WTC11 (cell line): ENCODE measurements at regions not wholly inside any gene's neighbourhood (a gene's known extent, or its start where the extent isn't known, plus 50 kb on each side); places are given as distances from the start of the nearest gene placed in this dataset.

ENCODE experiments used
- ATAC-seq: fragments of 200-7000 bp; cut with Tn5 transposase; 2 replicates; pipeline ENCODE4 v1.10.0; 2021; ENCODE audit warnings: mild to moderate bottlenecking, moderate library complexity
- CTCF ChIA-PET: fragments of 300-600 bp; sonication (Branson Sonifier 250); formaldehyde crosslinking; loops from one replicate; lab custom pipeline; 2021; ENCODE audit warnings: antibody characterized with exemption; lab: Charles Lee
- POLR2A ChIA-PET: fragments of 350-600 bp; sonication (Branson Sonifier 250); formaldehyde crosslinking; loops from one replicate; lab custom pipeline; 2021; ENCODE audit warnings: antibody characterized with exemption; lab: Charles Lee
- DNase-seq: peaks from one replicate; pipeline ENCODE4 v3.0.0; 2021; ENCODE audit warnings: low spot score
- H3K27ac Mint-ChIP-seq: 2 replicates; pipeline ENCODE4 v1.8.0; 2021; ENCODE audit warnings: mixed read lengths
- H3K27me3 Mint-ChIP-seq: 2 replicates; pipeline ENCODE4 v1.8.0; 2021; ENCODE audit warnings: low read depth, mild to moderate bottlenecking, moderate library complexity, mixed read lengths
- H3K36me3 Mint-ChIP-seq: 2 replicates; pipeline ENCODE4 v1.8.0; 2021; ENCODE audit warnings: mixed read lengths
- H3K4me1 Mint-ChIP-seq: 2 replicates; pipeline ENCODE4 v1.8.0; 2022; ENCODE audit warnings: mixed read lengths
- H3K4me3 Mint-ChIP-seq: 2 replicates; pipeline ENCODE4 v1.8.0; 2021; ENCODE audit warnings: mild to moderate bottlenecking, moderate library complexity, mixed read lengths
- H3K9me3 Mint-ChIP-seq: 2 replicates; pipeline ENCODE4 v1.8.0; 2021; ENCODE audit warnings: mixed read lengths
- CBFB ChIP-seq: sonication (generic); formaldehyde crosslinking; IDR thresholded peaks from 2 replicates; pipeline ENCODE4 v1.8.1; 2022; ENCODE audit warnings: mild to moderate bottlenecking, low read depth, missing genetic modification reagents
- CREB1 ChIP-seq: sonication (generic); formaldehyde crosslinking; IDR thresholded peaks from 2 replicates; pipeline ENCODE4 v1.8.0; 2023; ENCODE audit warnings: mild to moderate bottlenecking, missing genetic modification reagents
- CREM ChIP-seq: sonication (generic); formaldehyde crosslinking; IDR thresholded peaks from 2 replicates; pipeline ENCODE4 v1.8.1; 2022; ENCODE audit warnings: mild to moderate bottlenecking, missing genetic modification reagents, moderate library complexity
- ESRRA ChIP-seq: sonication (generic); formaldehyde crosslinking; IDR thresholded peaks from 2 replicates; pipeline ENCODE4 v1.8.1; 2022; ENCODE audit warnings: mild to moderate bottlenecking, missing genetic modification reagents, borderline replicate concordance
- ETV6 ChIP-seq: sonication (generic); formaldehyde crosslinking; IDR thresholded peaks from 2 replicates; pipeline ENCODE4 v1.8.1; 2022; ENCODE audit warnings: mild to moderate bottlenecking, missing genetic modification reagents
- FOXP1 ChIP-seq: sonication (generic); formaldehyde crosslinking; IDR thresholded peaks from 2 replicates; pipeline ENCODE4 v1.8.0; 2022; ENCODE audit warnings: missing genetic modification reagents, mild to moderate bottlenecking, moderate library complexity, borderline replicate concordance
- FOXP4 ChIP-seq: sonication (generic); formaldehyde crosslinking; IDR thresholded peaks from 2 replicates; pipeline ENCODE4 v1.8.0; 2022; ENCODE audit warnings: mild to moderate bottlenecking, missing genetic modification reagents
- GRHL2 ChIP-seq: fragments of 250-450 bp; sonication (Bioruptor Pico); IDR thresholded peaks from 2 replicates; pipeline ENCODE4 v1.8.0; 2022; ENCODE audit warnings: mild to moderate bottlenecking, moderate library complexity; ENCODE audit not compliant: insufficient replicate concordance, severe bottlenecking
- JAZF1 ChIP-seq: fragments of 250-450 bp; sonication (Bioruptor Pico); IDR thresholded peaks from 2 replicates; pipeline ENCODE4 v1.9.0; 2021; ENCODE audit warnings: moderate library complexity, mild to moderate bottlenecking, inconsistent platforms
- KAT7 ChIP-seq: sonication (generic); formaldehyde crosslinking; IDR thresholded peaks from 2 replicates; pipeline ENCODE4 v1.8.1; 2023; ENCODE audit warnings: missing genetic modification reagents, mild to moderate bottlenecking, borderline replicate concordance
- OVOL2 ChIP-seq: fragments of 250-450 bp; sonication (Bioruptor Pico); IDR thresholded peaks from 2 replicates; pipeline ENCODE4 v1.9.0; 2021; ENCODE audit warnings: mild to moderate bottlenecking, borderline replicate concordance
- PRRX2 ChIP-seq: fragments of 250-450 bp; sonication (Bioruptor Pico); IDR thresholded peaks from 2 replicates; pipeline ENCODE4 v1.8.0; 2021; ENCODE audit warnings: mild to moderate bottlenecking
- RELA ChIP-seq: sonication (generic); formaldehyde crosslinking; IDR thresholded peaks from 2 replicates; pipeline ENCODE4 v1.8.1; 2022; ENCODE audit warnings: missing genetic modification reagents, mild to moderate bottlenecking, borderline replicate concordance
- TCF7 ChIP-seq: sonication (generic); formaldehyde crosslinking; IDR thresholded peaks from 2 replicates; pipeline ENCODE4 v1.8.0; 2022; ENCODE audit warnings: mild to moderate bottlenecking, low read depth, missing genetic modification reagents, moderate library complexity
- ZNF121 ChIP-seq: sonication (generic); formaldehyde crosslinking; IDR thresholded peaks from 2 replicates; pipeline ENCODE4 v1.8.0; 2023; ENCODE audit warnings: missing genetic modification reagents
- TF ChIP-seq, protein P1 (sequence below): sonication (generic); formaldehyde crosslinking; IDR thresholded peaks from 2 replicates; pipeline ENCODE4 v1.8.0; 2022; ENCODE audit warnings: mild to moderate bottlenecking, missing genetic modification reagents
- TF ChIP-seq, protein P2 (sequence below): sonication (generic); formaldehyde crosslinking; IDR thresholded peaks from 2 replicates; pipeline ENCODE4 v1.8.1; 2022; ENCODE audit warnings: low read depth, missing genetic modification reagents, borderline replicate concordance
- TF ChIP-seq, protein P3 (sequence below): sonication (generic); formaldehyde crosslinking; IDR thresholded peaks from 2 replicates; pipeline ENCODE4 v1.8.0; 2023; ENCODE audit warnings: missing genetic modification reagents, mild to moderate bottlenecking, borderline replicate concordance
- TF ChIP-seq, protein P4 (sequence below): sonication (generic); formaldehyde crosslinking; IDR thresholded peaks from 2 replicates; pipeline ENCODE4 v1.8.1; 2023; ENCODE audit warnings: mild to moderate bottlenecking, missing genetic modification reagents

- H3K27me3 Mint-ChIP-seq = no peaks in the 10 kb centered on the region
- no peaks in the 10 kb centered on the region for H3K9me3 Mint-ChIP-seq
- H3K27ac Mint-ChIP-seq = no peak overlapping the region
- DNase-seq (no peak), ATAC-seq (no peak)
- ChIA-PET POLR2A (interaction anchor here (0.7 kb wide), 1 partner anchor 17 kb away, joined by 3 read pairs; no protein-coding TSS in a partner anchor), CTCF (no interaction called here)
- TF ChIP-seq CREM (CRISPR knock-in tag) (no peak), JAZF1 (no peak), KAT7 (CRISPR knock-in tag) (no peak), TCF7 (no peak), FOXP4 (no peak), PRRX2 (no peak), ESRRA (CRISPR knock-in tag) (no peak), OVOL2 (CRISPR knock-in tag) (no peak), FOXP1 (CRISPR knock-in tag) (no peak), RELA (CRISPR knock-in tag) (no peak), ETV6 (CRISPR knock-in tag) (no peak), ZNF121 (CRISPR knock-in tag) (no peak), GRHL2 (CRISPR knock-in tag) (no peak), CBFB (CRISPR knock-in tag) (no peak), CREB1 (CRISPR knock-in tag) (no peak)
- TF ChIP-seq, protein P1, sequence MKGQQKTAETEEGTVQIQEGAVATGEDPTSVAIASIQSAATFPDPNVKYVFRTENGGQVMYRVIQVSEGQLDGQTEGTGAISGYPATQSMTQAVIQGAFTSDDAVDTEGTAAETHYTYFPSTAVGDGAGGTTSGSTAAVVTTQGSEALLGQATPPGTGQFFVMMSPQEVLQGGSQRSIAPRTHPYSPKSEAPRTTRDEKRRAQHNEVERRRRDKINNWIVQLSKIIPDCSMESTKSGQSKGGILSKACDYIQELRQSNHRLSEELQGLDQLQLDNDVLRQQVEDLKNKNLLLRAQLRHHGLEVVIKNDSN (CRISPR knock-in tag) = no peak
- TF ChIP-seq, protein P2, sequence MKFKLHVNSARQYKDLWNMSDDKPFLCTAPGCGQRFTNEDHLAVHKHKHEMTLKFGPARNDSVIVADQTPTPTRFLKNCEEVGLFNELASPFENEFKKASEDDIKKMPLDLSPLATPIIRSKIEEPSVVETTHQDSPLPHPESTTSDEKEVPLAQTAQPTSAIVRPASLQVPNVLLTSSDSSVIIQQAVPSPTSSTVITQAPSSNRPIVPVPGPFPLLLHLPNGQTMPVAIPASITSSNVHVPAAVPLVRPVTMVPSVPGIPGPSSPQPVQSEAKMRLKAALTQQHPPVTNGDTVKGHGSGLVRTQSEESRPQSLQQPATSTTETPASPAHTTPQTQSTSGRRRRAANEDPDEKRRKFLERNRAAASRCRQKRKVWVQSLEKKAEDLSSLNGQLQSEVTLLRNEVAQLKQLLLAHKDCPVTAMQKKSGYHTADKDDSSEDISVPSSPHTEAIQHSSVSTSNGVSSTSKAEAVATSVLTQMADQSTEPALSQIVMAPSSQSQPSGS (CRISPR knock-in tag) = no peak
- TF ChIP-seq, protein P3, sequence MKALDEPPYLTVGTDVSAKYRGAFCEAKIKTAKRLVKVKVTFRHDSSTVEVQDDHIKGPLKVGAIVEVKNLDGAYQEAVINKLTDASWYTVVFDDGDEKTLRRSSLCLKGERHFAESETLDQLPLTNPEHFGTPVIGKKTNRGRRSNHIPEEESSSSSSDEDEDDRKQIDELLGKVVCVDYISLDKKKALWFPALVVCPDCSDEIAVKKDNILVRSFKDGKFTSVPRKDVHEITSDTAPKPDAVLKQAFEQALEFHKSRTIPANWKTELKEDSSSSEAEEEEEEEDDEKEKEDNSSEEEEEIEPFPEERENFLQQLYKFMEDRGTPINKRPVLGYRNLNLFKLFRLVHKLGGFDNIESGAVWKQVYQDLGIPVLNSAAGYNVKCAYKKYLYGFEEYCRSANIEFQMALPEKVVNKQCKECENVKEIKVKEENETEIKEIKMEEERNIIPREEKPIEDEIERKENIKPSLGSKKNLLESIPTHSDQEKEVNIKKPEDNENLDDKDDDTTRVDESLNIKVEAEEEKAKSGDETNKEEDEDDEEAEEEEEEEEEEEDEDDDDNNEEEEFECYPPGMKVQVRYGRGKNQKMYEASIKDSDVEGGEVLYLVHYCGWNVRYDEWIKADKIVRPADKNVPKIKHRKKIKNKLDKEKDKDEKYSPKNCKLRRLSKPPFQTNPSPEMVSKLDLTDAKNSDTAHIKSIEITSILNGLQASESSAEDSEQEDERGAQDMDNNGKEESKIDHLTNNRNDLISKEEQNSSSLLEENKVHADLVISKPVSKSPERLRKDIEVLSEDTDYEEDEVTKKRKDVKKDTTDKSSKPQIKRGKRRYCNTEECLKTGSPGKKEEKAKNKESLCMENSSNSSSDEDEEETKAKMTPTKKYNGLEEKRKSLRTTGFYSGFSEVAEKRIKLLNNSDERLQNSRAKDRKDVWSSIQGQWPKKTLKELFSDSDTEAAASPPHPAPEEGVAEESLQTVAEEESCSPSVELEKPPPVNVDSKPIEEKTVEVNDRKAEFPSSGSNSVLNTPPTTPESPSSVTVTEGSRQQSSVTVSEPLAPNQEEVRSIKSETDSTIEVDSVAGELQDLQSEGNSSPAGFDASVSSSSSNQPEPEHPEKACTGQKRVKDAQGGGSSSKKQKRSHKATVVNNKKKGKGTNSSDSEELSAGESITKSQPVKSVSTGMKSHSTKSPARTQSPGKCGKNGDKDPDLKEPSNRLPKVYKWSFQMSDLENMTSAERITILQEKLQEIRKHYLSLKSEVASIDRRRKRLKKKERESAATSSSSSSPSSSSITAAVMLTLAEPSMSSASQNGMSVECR = no peak
- TF ChIP-seq, protein P4, sequence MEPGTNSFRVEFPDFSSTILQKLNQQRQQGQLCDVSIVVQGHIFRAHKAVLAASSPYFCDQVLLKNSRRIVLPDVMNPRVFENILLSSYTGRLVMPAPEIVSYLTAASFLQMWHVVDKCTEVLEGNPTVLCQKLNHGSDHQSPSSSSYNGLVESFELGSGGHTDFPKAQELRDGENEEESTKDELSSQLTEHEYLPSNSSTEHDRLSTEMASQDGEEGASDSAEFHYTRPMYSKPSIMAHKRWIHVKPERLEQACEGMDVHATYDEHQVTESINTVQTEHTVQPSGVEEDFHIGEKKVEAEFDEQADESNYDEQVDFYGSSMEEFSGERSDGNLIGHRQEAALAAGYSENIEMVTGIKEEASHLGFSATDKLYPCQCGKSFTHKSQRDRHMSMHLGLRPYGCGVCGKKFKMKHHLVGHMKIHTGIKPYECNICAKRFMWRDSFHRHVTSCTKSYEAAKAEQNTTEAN = no peak
- H3K4me3 Mint-ChIP-seq = no peak overlapping the region
- H3K36me3 Mint-ChIP-seq = no peaks in the 10 kb centered on the region
- no peaks in the 10 kb centered on the region for H3K4me1 Mint-ChIP-seq
Observed at GRCh38 chr3:157939166-157939565, 167.1 kb downstream of the SHOX2 start.
